ENCODE measurements at regions not wholly inside any gene's neighbourhood (a gene's known extent, or its start where the extent isn't known, plus 50 kb on each side); places are given as distances from the start of the nearest gene placed in this dataset.

GRCh38 chr7:25333296-25333928, 105.1 kb upstream of the NPVF start:
- ChIA-PET POLR2A (no interaction called here), CTCF (no interaction called here)
- Histone ChIP-seq H4K20me1 (replicated peaks; ENCODE audit: control insufficient read depth, extremely low read depth, insufficient read depth, low read length) (no peaks in the 10 kb centered on the region), H3K4me1 (ENCODE audit: control insufficient read depth, extremely low read depth, insufficient read depth, low read length) (no peaks in the 10 kb centered on the region), H3K9ac (replicated peaks; ENCODE audit: extremely low read depth, insufficient read depth, low read length) (no peak overlapping the region), H2AFZ (ENCODE audit: low read depth, low read length) (no peak overlapping the region), H3K27me3 (ENCODE audit: control insufficient read depth in 2 of 2, insufficient read depth in 2 of 2, low read length in 2 of 2) (no peaks in the 10 kb centered on the region), H3K9me3 (replicated peaks; ENCODE audit: control insufficient read depth, insufficient read depth, low read length) (no peaks in the 10 kb centered on the region), H3K79me2 (ENCODE audit: control insufficient read depth, insufficient read depth, low read length) (no peaks in the 10 kb centered on the region), H3K27ac (ENCODE audit: insufficient read depth, low read depth, low read length) (no peak overlapping the region), H3K9me1 (replicated peaks; ENCODE audit: control insufficient read depth, extremely low read depth, insufficient read depth, low read length) (no peaks in the 10 kb centered on the region), H3K36me3 (ENCODE audit: control insufficient read depth in 2 of 2, extremely low read depth in 1 of 2, insufficient read depth in 2 of 2, low read length in 2 of 2) (no peaks in the 10 kb centered on the region), H3K4me3 (replicated peaks in 1 of 3; ENCODE audit: insufficient read depth in 1 of 3, low read depth in 1 of 3, low read length in 3 of 3) (no peak overlapping the region), H3K4me2 (ENCODE audit: insufficient read depth, low read length) (no peak overlapping the region)
- no TSS peak for BruUV-seq (replicated peaks)
- no peak for FAIRE-seq
- no peak for DNase-seq (ENCODE audit: low read depth, low spot score)
- TF ChIP-seq MAX (IDR thresholded peaks at IDR 0.05; ENCODE audit: insufficient read depth, insufficient read length) (no peak), FOS (IDR thresholded peaks at IDR 0.05; ENCODE audit: borderline replicate concordance, insufficient read depth, low read length) (no peak), POLR2A (IDR thresholded peaks at IDR 0.05; ENCODE audit: low read depth, low read length) (no peak), CTCF (IDR thresholded peaks at IDR 0.05; ENCODE audit: extremely low read depth in 1 of 2, insufficient read depth in 1 of 2, low read depth in 1 of 2, low read length in 2 of 2) (no peak), JUN (IDR thresholded peaks at IDR 0.05; ENCODE audit: borderline replicate concordance, insufficient read depth, insufficient read length, low read depth) (no peak), GATA2 (IDR thresholded peaks at IDR 0.05; ENCODE audit: insufficient read depth, insufficient read length, low read depth, low read length) (no peak), EZH2 (IDR thresholded peaks at IDR 0.05; ENCODE audit: borderline replicate concordance, low read depth, low read length, severe bottlenecking) (no peak), POLR2AphosphoS5 (IDR thresholded peaks at IDR 0.05; ENCODE audit: insufficient read depth, low read depth, low read length) (no peak), MYC (IDR thresholded peaks at IDR 0.05; ENCODE audit: low read depth, low read length) (no peak)
- intact Hi-C loops (cut with micrococcal nuclease): no loop called here
- dilution Hi-C loops (cut with MboI; ENCODE audit: extremely low pct_ligation_motif_present, low sequenced_read_pairs): no loop called here
